Muscle layer of duodenum (tissue), 2 donors: ENCODE measurements at regions not wholly inside any gene's neighbourhood (a gene's known extent, or its start where the extent isn't known, plus 50 kb on each side); places are given as distances from the start of the nearest gene placed in this dataset.

Experiments
- H3K27ac ChIP-seq: one replicate; pipeline ENCODE4 v1.7.0; 2013; ENCODE audit warnings: mild to moderate bottlenecking, low read length
- H3K27me3 ChIP-seq: one replicate; pipeline ENCODE4 v1.7.0; 2013; ENCODE audit warnings: low read depth, mild to moderate bottlenecking, control low read depth, low read length
- H3K36me3 ChIP-seq, 2 donors: one replicate each; pipeline ENCODE4 v1.7.0; 2013; ENCODE audit warnings: low read length in 2 of 2, control low read depth in 1 of 2, mild to moderate bottlenecking in 1 of 2; ENCODE audit not compliant: insufficient read depth in 2 of 2, control insufficient read depth in 1 of 2
- H3K4me1 ChIP-seq, 2 donors: one replicate each; pipeline ENCODE4 v1.7.0; 2013; ENCODE audit warnings: low read length in 2 of 2, mild to moderate bottlenecking in 2 of 2, control low read depth in 1 of 2, moderate library complexity in 1 of 2; ENCODE audit not compliant: insufficient read depth in 2 of 2, control insufficient read depth in 1 of 2
- H3K4me3 ChIP-seq, 2 donors: one replicate each; pipeline ENCODE4 v1.7.0; 2013; ENCODE audit warnings: low read length in 2 of 2, low read depth in 1 of 2, mild to moderate bottlenecking in 1 of 2
- H3K9me3 ChIP-seq, 2 donors: one replicate each; pipeline ENCODE4 v1.7.0; 2013; ENCODE audit warnings: low read length in 2 of 2, control low read depth in 1 of 2, mild to moderate bottlenecking in 1 of 2; ENCODE audit not compliant: control insufficient read depth in 1 of 2
- donor health status: healthy.

- H3K4me3 ChIP-seq = no peak overlapping the region
- no peak overlapping the region for H3K27ac ChIP-seq
- H3K36me3 ChIP-seq = no peaks in the 10 kb centered on the region
- H3K9me3 ChIP-seq = no peaks in the 10 kb centered on the region
- H3K27me3 ChIP-seq = no peaks in the 10 kb centered on the region
- no peaks in the 10 kb centered on the region for H3K4me1 ChIP-seq
These were observed 964.6 kb downstream of the SI start for GRCh38 chr3:164113371-164114332.

DNA sequence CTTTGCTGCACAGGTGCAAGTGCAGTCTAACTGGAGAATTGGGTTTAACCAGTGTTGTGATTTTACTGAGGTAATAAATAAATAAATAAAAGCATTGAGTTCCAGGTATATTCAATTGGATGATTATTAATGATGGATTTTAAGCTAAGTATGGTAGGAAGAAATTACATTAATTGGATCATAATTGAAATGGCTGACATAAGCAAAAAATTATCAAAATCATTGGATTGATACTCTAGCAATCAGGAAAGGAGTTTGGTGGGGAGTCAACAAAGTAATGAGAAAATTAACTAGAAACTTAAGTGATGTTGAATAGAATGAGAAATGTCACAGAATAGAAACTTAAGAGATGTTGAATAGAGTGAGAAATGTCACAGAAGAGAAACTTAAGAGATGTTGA, 981.9 kb downstream of the SI start:
- no peak overlapping the region for H3K27ac ChIP-seq

DNA sequence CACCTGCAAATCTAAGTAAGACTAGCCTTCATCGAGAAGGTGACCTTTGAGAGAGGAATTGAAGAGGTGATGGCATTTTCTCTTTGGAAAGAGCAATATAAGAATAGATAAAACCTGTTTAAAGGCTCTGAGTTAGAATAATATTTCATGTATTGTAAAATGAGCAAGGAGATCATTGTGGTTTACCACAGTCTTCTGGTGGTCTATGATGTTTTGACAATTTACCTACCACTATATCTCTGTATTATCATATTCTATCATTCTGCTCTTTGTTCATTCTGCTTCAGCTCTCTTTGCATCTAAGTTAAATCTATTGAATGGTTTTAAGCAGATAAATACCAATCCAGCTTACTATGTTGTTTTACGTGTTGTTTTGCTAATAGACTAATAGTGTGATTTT, 982.3 kb downstream of the SI start:
- H3K4me3 ChIP-seq = no peak overlapping the region
- no peak overlapping the region for H3K27ac ChIP-seq
- no peaks in the 10 kb centered on the region for H3K27me3 ChIP-seq
- no peaks in the 10 kb centered on the region for H3K9me3 ChIP-seq
- H3K36me3 ChIP-seq = no peaks in the 10 kb centered on the region
- no peaks in the 10 kb centered on the region for H3K4me1 ChIP-seq

More for the DNA sequence above, 981.9 kb downstream of the SI start:
- Histone ChIP-seq H3K4me1 (no peaks in the 10 kb centered on the region), H3K9me3 (no peaks in the 10 kb centered on the region), H3K4me3 (no peak overlapping the region), H3K36me3 (no peaks in the 10 kb centered on the region), H3K27me3 (no peaks in the 10 kb centered on the region)

- H3K4me3 ChIP-seq = no peak overlapping the region
- no peaks in the 10 kb centered on the region for H3K9me3 ChIP-seq
- no peak overlapping the region for H3K27ac ChIP-seq
- H3K27me3 ChIP-seq = no peaks in the 10 kb centered on the region
- no peaks in the 10 kb centered on the region for H3K4me1 ChIP-seq
- H3K36me3 ChIP-seq = no peaks in the 10 kb centered on the region
These were observed 983.0 kb downstream of the SI start for GRCh38 chr3:164095279-164095678.

DNA sequence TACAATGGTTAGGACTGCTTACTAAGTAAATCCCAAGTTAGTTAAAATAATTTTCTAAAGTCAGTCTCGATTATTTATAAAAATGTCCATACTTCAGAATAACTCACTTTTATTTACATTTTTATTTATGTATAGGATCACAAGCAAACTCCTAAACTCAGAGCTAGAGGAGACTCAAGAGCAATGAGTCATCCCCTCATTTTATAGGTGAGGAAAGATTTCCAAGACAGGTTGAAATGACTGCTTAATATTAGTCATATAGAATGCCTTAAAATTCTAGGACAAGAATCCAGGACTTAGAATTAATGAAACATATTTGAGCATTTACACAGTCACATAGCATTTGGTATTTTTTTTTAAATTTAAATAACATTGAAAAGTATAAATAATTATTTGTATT, 983.8 kb downstream of the SI start:
- Histone ChIP-seq H3K36me3 (no peaks in the 10 kb centered on the region), H3K4me1 (no peaks in the 10 kb centered on the region)

DNA sequence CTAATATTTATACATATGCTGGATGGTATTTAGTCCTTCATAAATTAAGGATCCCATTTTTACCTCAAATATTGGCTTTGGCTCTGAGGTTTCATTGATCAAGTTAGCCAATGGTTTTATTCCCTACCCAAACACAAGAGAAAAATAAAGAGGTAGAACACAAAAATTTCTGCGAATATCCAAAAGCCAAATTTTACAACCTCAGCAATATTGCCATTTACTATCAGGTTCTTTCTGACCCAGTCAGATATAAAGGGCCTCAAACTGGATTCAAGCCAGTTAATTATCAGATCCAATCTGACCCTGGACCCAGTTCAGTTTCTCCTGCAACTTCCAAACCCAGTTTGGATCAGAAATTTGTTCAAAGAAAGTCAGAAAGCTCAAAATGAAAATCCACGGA, 998.1 kb downstream of the SI start:
- peaks cover 0 to 12% of the 10 kb centered on the region in 2 donors for H3K9me3 ChIP-seq
- H3K27me3 ChIP-seq = no peaks in the 10 kb centered on the region
- H3K4me1 ChIP-seq = no peaks in the 10 kb centered on the region
- no peak overlapping the region for H3K27ac ChIP-seq
- H3K4me3 ChIP-seq = no peak overlapping the region
- H3K36me3 ChIP-seq = no peaks in the 10 kb centered on the region

More for the DNA sequence above, 983.8 kb downstream of the SI start:
- no peak overlapping the region for H3K27ac ChIP-seq
- H3K4me3 ChIP-seq = no peak overlapping the region
- no peaks in the 10 kb centered on the region for H3K9me3 ChIP-seq
- H3K27me3 ChIP-seq = no peaks in the 10 kb centered on the region

DNA sequence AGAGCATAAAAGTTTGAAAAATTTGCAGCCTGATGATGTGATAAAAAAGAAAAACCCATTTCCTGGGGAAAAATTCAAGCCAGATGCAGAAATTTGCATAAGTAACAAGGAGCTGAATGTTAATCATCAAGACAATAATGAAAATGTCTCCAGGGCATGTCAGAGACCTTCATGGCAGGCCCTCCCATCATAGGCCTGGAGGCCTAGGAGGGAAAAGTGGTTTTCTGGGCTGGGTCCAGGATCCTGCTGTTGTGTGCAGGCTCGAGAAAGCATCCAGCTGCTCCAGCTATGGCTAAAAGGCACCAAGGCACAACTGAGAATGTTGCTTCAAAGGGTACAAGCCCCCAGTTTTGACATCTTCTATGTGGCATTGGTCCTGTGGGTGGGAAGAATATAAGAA, 1014.0 kb downstream of the SI start:
- no peaks in the 10 kb centered on the region for H3K36me3 ChIP-seq
- no peaks in the 10 kb centered on the region for H3K9me3 ChIP-seq
- H3K27me3 ChIP-seq = no peaks in the 10 kb centered on the region
- no peak overlapping the region for H3K27ac ChIP-seq
- no peaks in the 10 kb centered on the region for H3K4me1 ChIP-seq
- no peak overlapping the region for H3K4me3 ChIP-seq

DNA sequence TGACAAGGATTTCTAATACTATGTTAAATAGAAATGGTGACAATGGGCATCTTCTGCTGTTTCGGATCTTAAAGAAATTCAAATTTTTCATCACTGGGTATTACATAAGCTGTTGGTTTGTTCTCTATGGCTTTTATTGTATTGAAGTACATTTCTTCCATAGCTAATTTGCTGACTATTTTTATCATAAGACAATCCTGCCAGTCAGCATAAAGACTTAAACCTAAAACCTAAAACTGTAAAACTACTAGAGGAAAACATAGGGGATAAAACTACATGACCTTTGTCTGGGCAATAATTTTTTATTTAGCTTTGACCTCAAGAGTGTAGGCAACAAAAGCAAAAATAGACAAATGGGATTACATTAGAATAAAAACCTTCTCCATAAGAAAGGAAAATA, 1017.4 kb downstream of the SI start:
- Histone ChIP-seq H3K27ac (no peak overlapping the region), H3K4me3 (no peak overlapping the region), H3K36me3 (no peaks in the 10 kb centered on the region), H3K4me1 (no peaks in the 10 kb centered on the region), H3K27me3 (no peaks in the 10 kb centered on the region), H3K9me3 (no peaks in the 10 kb centered on the region)

DNA sequence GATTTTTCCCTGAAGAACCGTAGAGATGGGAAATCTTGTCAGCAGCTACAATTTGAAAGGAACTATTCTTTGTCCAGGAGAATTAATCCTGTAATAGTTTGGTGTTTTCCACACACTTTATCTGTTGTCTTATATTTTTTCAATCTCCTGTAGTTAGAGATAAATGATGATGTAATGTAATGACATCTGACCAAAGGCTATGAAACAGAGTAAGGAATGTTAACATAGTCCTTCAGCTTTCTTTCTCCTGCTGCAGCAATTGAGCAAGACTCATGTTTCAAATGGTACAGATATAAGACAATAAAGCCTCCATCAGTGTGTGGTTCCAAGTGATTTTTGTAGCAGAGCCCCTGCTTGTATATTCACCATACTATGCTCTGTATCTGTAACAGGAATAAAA, 1028.4 kb downstream of the SI start:
- H3K27me3 ChIP-seq = no peaks in the 10 kb centered on the region
- H3K27ac ChIP-seq = no peak overlapping the region
- no peaks in the 10 kb centered on the region for H3K4me1 ChIP-seq
- no peaks in the 10 kb centered on the region for H3K9me3 ChIP-seq
- no peaks in the 10 kb centered on the region for H3K36me3 ChIP-seq
- no peak overlapping the region for H3K4me3 ChIP-seq

GRCh38 chr3:164048451-164048850, 1029.8 kb downstream of the SI start:
- no peaks in the 10 kb centered on the region for H3K9me3 ChIP-seq
- H3K27me3 ChIP-seq = no peaks in the 10 kb centered on the region
- H3K4me1 ChIP-seq = no peaks in the 10 kb centered on the region
- H3K27ac ChIP-seq = no peak overlapping the region
- H3K36me3 ChIP-seq = no peaks in the 10 kb centered on the region
- H3K4me3 ChIP-seq = no peak overlapping the region

DNA sequence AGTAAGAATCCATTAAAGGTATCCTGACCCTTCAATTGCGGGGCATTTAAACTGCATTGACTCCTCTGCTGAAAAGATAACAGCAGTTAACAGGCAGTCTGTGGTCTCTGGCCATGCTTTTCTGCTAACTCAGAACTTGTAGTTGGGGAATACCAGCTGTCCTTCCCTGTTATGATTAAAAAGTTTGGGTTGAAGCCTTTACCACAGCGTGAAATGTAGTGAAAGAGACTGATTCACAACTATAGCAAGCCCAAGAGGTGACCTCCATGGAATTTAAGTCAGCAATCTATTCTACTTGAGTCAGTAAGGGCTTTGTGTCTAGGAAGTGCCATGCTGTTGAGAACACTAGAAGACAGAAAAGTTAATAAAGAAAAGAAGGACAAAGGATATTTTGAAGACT, 1037.3 kb downstream of the SI start:
- H3K27ac ChIP-seq = no peak overlapping the region

GRCh38 chr3:164030194-164030593, 1048.1 kb downstream of the SI start:
- Histone ChIP-seq H3K36me3 (no peaks in the 10 kb centered on the region), H3K4me1 (no peaks in the 10 kb centered on the region), H3K4me3 (no peak overlapping the region), H3K9me3 (no peaks in the 10 kb centered on the region), H3K27me3 (no peaks in the 10 kb centered on the region), H3K27ac (no peak overlapping the region)

More for the DNA sequence above, 1037.3 kb downstream of the SI start:
- Histone ChIP-seq H3K36me3 (no peaks in the 10 kb centered on the region), H3K9me3 (no peaks in the 10 kb centered on the region), H3K27me3 (no peaks in the 10 kb centered on the region), H3K4me3 (no peak overlapping the region), H3K4me1 (no peaks in the 10 kb centered on the region)
